Neuronal stem cell (in vitro differentiated cells): ENCODE measurements at regions not wholly inside any gene's neighbourhood (a gene's known extent, or its start where the extent isn't known, plus 50 kb on each side); places are given as distances from the start of the nearest gene placed in this dataset.

Experiments
- DNase-seq: peaks from one replicate; pipeline ENCODE4 v3.0.0-alpha.2; 2013; ENCODE audit warnings: low spot score
- H2AFZ ChIP-seq: one replicate; pipeline ENCODE4 v1.6.1; 2013; ENCODE audit warnings: mild to moderate bottlenecking, low read length, inconsistent platforms
- H2AK5ac ChIP-seq: 2 replicates; pipeline ENCODE4 v1.6.1; 2013; ENCODE audit warnings: low read depth, mild to moderate bottlenecking, inconsistent platforms, low read length, moderate library complexity, mixed read lengths
- H2BK120ac ChIP-seq: 2 replicates; pipeline ENCODE4 v1.6.1; 2013; ENCODE audit warnings: low read depth, mild to moderate bottlenecking, inconsistent platforms, low read length, moderate library complexity, mixed read lengths
- H2BK12ac ChIP-seq: one replicate; pipeline ENCODE4 v1.6.1; 2013; ENCODE audit warnings: low read length, inconsistent platforms
- H2BK15ac ChIP-seq: 2 replicates; pipeline ENCODE4 v1.6.1; 2013; ENCODE audit warnings: mild to moderate bottlenecking, low read length, inconsistent platforms, mixed read lengths
- H2BK5ac ChIP-seq: one replicate; pipeline ENCODE4 v1.6.1; 2013; ENCODE audit warnings: inconsistent platforms, mild to moderate bottlenecking, low read length, moderate library complexity
- H3K14ac ChIP-seq: one replicate; pipeline ENCODE4 v1.6.1; 2013; ENCODE audit warnings: low read length, inconsistent platforms
- H3K18ac ChIP-seq: 2 replicates; pipeline ENCODE4 v1.6.1; 2013; ENCODE audit warnings: low read length, inconsistent platforms
- H3K23ac ChIP-seq: 2 replicates; pipeline ENCODE4 v1.6.1; 2013; ENCODE audit warnings: low read depth, mild to moderate bottlenecking, mixed read lengths, low read length, inconsistent platforms; ENCODE audit not compliant: poor library complexity
- H3K27ac ChIP-seq: replicated peaks from 3 replicates; pipeline ENCODE4 v1.5.1; 2013; ENCODE audit warnings: low read length, inconsistent platforms
- H3K27me3 ChIP-seq, 3 experiments: 2 replicates each; pipeline ENCODE4 v1.6.1; 2013; ENCODE audit warnings: low read length in 3 of 3, mild to moderate bottlenecking in 2 of 3, inconsistent platforms in 1 of 3, low read depth in 1 of 3, mixed read lengths in 1 of 3, moderate library complexity in 1 of 3; ENCODE audit not compliant: control insufficient read depth in 3 of 3, insufficient read depth in 3 of 3
- H3K36me3 ChIP-seq, 2 donors: replicated peaks in 1 of 2; 2 replicates each; pipeline ENCODE4 v1.6.1; 2013; ENCODE audit warnings: low read length in 2 of 2; ENCODE audit not compliant: control insufficient read depth in 2 of 2, insufficient read depth in 2 of 2
- H3K4ac ChIP-seq: 2 replicates; pipeline ENCODE4 v1.6.1; 2013; ENCODE audit warnings: inconsistent platforms, mild to moderate bottlenecking, low read length, moderate library complexity
- H3K4me1 ChIP-seq, 2 donors: 1 replicate in 1 of 2; 2 replicates in 1 of 2; pipeline ENCODE4 v1.6.1; 2013; ENCODE audit warnings: low read length in 2 of 2, low read depth in 1 of 2; ENCODE audit not compliant: control insufficient read depth in 2 of 2, insufficient read depth in 1 of 2
- H3K4me2 ChIP-seq: one replicate; pipeline ENCODE4 v1.6.1; 2013; ENCODE audit warnings: mild to moderate bottlenecking, low read length, inconsistent platforms; ENCODE audit not compliant: insufficient read depth, poor library complexity, severe bottlenecking
- H3K4me3 ChIP-seq, 2 donors: 2 replicates each; pipeline ENCODE4 v1.5.1; 2013; ENCODE audit warnings: low read length in 2 of 2, mild to moderate bottlenecking in 2 of 2, inconsistent platforms in 1 of 2, moderate library complexity in 1 of 2
- H3K79me1 ChIP-seq: one replicate; pipeline ENCODE4 v1.6.1; 2013; ENCODE audit warnings: low read depth, mild to moderate bottlenecking, inconsistent platforms, low read length, moderate library complexity
- H3K9ac ChIP-seq: one replicate; pipeline ENCODE4 v1.6.1; 2013; ENCODE audit warnings: mild to moderate bottlenecking, low read depth, low read length, inconsistent platforms; ENCODE audit not compliant: poor library complexity
- H3K9me3 ChIP-seq, 2 donors: replicated peaks in 1 of 2; 2 replicates each; pipeline versions ENCODE3 to v1.6.1; 2013; ENCODE audit warnings: low read length in 2 of 2, mild to moderate bottlenecking in 2 of 2, inconsistent platforms in 1 of 2, low read depth in 1 of 2, mixed read lengths in 1 of 2, moderate library complexity in 1 of 2; ENCODE audit not compliant: control insufficient read depth in 2 of 2, insufficient read depth in 1 of 2
- H4K8ac ChIP-seq: one replicate; pipeline ENCODE4 v1.6.1; 2013; ENCODE audit warnings: low read depth, mild to moderate bottlenecking, inconsistent platforms, low read length, moderate library complexity
- H4K91ac ChIP-seq: one replicate; pipeline ENCODE4 v1.6.1; 2013; ENCODE audit warnings: low read length, low read depth, mild to moderate bottlenecking, inconsistent platforms; ENCODE audit not compliant: poor library complexity
- WGBS, 2 donors: extraction: QIAGEN DNeasy Blood & Tissue Kit; methylation state at CpG; one replicate each; pipeline ENCODE4 v1.1.7; 2013; ENCODE audit warnings: missing lambda C conversion rate in 2 of 2, mixed read lengths in 1 of 2; ENCODE audit not compliant: insufficient read length in 2 of 2, insufficient replicate concordance in 1 of 2; ENCODE audit errors: extremely low coverage in 2 of 2; 5-methylcytosine and 5-hydroxymethylcytosine counted together

GRCh38 chr2:65649811-65650589 is 217.6 kb upstream of the SPRED2 start:
- no peak overlapping the region for H3K23ac ChIP-seq
- no peak overlapping the region for H2BK120ac ChIP-seq
- H2BK12ac ChIP-seq, result no peak overlapping the region
- H3K4me1 ChIP-seq, result no peaks in the 10 kb centered on the region
- H3K27me3 ChIP-seq, result no peaks in the 10 kb centered on the region
- DNase-seq, result no peak
- no CpG with 5 or more reads among the region's 5 CpGs for WGBS, 2 donors
- no peak overlapping the region for H4K91ac ChIP-seq
- H3K79me1 ChIP-seq, result no peaks in the 10 kb centered on the region
- H2AFZ ChIP-seq, result no peak overlapping the region
- H2BK5ac ChIP-seq, result no peak overlapping the region
- no peak overlapping the region for H2BK15ac ChIP-seq
- H3K36me3 ChIP-seq, result no peaks in the 10 kb centered on the region
- no peak overlapping the region for H3K4me3 ChIP-seq
- H3K9ac ChIP-seq, result no peak overlapping the region
- no peak overlapping the region for H3K4me2 ChIP-seq
- H3K27ac ChIP-seq, result no peak overlapping the region
- no peak overlapping the region for H3K4ac ChIP-seq
- H3K14ac ChIP-seq, result no peak overlapping the region
- H3K9me3 ChIP-seq, result no peaks in the 10 kb centered on the region
- H3K18ac ChIP-seq, result no peak overlapping the region
- no peak overlapping the region for H4K8ac ChIP-seq
- no peak overlapping the region for H2AK5ac ChIP-seq

DNA sequence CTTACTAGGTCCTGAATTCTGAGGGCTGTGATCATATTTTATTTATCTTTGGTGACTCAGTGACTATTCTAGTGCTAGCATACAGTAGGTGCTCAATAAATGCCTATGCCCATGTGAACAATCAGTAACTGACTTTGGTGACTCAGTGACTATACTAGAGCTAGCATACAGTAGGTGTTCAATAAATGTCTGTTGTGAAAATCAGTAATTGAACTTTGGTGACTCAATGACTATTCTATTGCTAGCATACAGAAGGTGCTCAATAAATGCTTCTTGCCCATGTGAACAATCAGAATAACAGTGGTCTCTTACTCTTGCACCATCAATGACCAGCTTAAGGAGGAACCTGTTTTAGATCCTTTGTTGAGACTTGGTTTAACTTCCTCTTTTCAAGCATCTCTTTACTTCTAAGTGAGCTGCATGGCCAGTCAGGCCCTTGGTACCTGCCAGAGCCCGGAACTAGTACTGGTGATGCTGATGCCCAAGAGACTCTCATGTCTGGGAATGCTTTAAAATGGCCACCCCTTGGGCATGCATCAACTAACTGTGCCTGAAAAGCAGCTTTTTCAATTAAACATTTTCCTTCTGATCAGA is 214.9 kb upstream of the SPRED2 start:
- Histone ChIP-seq H2AFZ (no peak overlapping the region), H3K4ac (no peak overlapping the region), H3K36me3 (no peaks in the 10 kb centered on the region), H2BK12ac (no peak overlapping the region), H3K27ac (no peak overlapping the region), H3K27me3 (no peaks in the 10 kb centered on the region), H3K23ac (no peak overlapping the region), H3K4me1 (no peaks in the 10 kb centered on the region), H4K91ac (no peak overlapping the region), H3K9me3 (no peaks in the 10 kb centered on the region), H3K4me3 (no peak overlapping the region), H3K4me2 (no peak overlapping the region), H4K8ac (no peak overlapping the region), H2BK5ac (no peak overlapping the region), H3K9ac (no peak overlapping the region), H2BK15ac (no peak overlapping the region), H3K79me1 (no peaks in the 10 kb centered on the region), H3K18ac (no peak overlapping the region), H2BK120ac (no peak overlapping the region), H3K14ac (no peak overlapping the region), H2AK5ac (no peak overlapping the region)
- WGBS, 2 donors, result no CpG with 5 or more reads among the region's 1 CpG
- no peak for DNase-seq

DNA sequence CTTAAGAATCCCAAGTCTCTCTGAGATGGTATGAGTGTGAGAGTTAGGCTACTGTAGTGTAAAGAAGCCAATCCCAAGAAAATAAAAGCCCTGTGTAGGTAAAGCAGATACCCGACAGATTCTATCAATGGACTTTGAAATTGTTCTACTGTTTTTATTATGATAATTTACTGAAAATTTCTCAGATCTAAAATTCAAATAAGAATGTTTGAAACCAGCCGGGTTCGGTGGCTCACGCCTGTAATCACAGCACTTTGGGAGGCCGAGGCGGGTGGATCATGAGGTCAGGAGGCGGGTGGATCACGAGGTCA is 208.3 kb upstream of the SPRED2 start:
- Histone ChIP-seq H3K4ac (no peak overlapping the region), H3K9ac (no peak overlapping the region), H2AFZ (no peak overlapping the region), H3K14ac (no peak overlapping the region), H3K79me1 (no peaks in the 10 kb centered on the region), H3K4me1 (no peaks in the 10 kb centered on the region), H4K91ac (no peak overlapping the region), H3K4me3 (no peak overlapping the region), H3K27ac (no peak overlapping the region), H2BK120ac (no peak overlapping the region), H2BK5ac (no peak overlapping the region), H2BK12ac (no peak overlapping the region), H2BK15ac (no peak overlapping the region), H3K18ac (no peak overlapping the region), H3K27me3 (no peaks in the 10 kb centered on the region), H2AK5ac (no peak overlapping the region), H3K23ac (no peak overlapping the region), H3K9me3 (no peaks in the 10 kb centered on the region), H4K8ac (no peak overlapping the region), H3K4me2 (no peak overlapping the region), H3K36me3 (no peaks in the 10 kb centered on the region)
- WGBS, 2 donors, result no CpG with 5 or more reads among the region's 8 CpGs
- DNase-seq, result no peak

DNA sequence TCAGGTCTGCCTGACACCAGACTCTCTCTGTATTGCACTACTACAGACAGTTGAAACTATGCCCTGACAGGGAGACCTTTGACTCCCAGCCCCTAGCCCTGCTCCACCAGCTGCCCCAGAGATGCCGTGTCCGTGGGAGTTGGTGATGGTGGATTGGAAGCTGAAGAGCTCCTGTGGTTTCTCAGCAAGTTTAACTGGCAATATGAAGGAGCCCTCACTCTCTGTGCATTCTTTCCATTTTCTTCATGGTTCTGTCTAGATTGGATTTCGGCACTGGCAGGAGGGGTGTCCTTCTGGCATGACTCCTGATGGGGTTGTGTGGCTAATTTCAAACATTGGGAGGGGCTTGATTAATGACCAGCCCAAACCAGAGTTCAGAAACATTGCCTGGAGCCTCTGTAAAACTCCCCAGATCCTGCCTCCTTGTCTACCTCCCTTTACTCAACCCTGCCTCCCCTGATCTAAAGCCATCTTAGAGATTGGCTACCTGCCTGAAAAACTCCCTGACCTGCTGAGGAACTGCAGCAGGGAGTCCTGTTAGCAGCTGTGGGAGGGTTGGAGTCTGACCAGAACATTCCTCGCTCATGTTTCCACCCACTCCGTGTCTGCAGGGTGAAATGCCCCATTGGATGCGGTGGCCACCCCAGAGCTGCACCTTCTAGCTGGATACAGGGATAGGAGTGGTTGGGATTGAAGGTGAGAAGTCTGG is 206.9 kb upstream of the SPRED2 start:
- Histone ChIP-seq H3K27me3 (no peaks in the 10 kb centered on the region), H3K14ac (no peak overlapping the region), H3K4me1 (no peaks in the 10 kb centered on the region), H3K23ac (no peak overlapping the region), H2AK5ac (no peak overlapping the region), H3K79me1 (no peaks in the 10 kb centered on the region), H3K36me3 (no peaks in the 10 kb centered on the region), H2BK120ac (no peak overlapping the region), H3K4me2 (no peak overlapping the region), H2BK12ac (no peak overlapping the region), H4K8ac (no peak overlapping the region), H2BK15ac (peak overlapping the region; percentile 35), H3K18ac (no peak overlapping the region), H4K91ac (no peak overlapping the region), H3K4ac (no peak overlapping the region), H3K9me3 (no peaks in the 10 kb centered on the region), H3K27ac (no peak overlapping the region), H2BK5ac (no peak overlapping the region), H3K9ac (no peak overlapping the region), H3K4me3 (no peak overlapping the region), H2AFZ (no peak overlapping the region)
- WGBS, 2 donors, result no CpG with 5 or more reads among the region's 6 CpGs
- DNase-seq, result no peak
